IgD-negative memory B cell (primary cell): ENCODE measurements at regions not wholly inside any gene's neighbourhood (a gene's known extent, or its start where the extent isn't known, plus 50 kb on each side); places are given as distances from the start of the nearest gene placed in this dataset.

Experiments used
- H3K27ac Mint-ChIP-seq, 3 donors: one replicate each; pipeline ENCODE4 v1.8.0; 2020 to 2022; ENCODE audit warnings: mild to moderate bottlenecking in 3 of 3, mixed read lengths in 3 of 3, moderate library complexity in 1 of 3
- H3K27me3 Mint-ChIP-seq: one replicate; pipeline ENCODE4 v1.8.0; 2021; ENCODE audit warnings: mixed read lengths
- H3K36me3 Mint-ChIP-seq: one replicate; pipeline ENCODE4 v1.8.0; 2020; ENCODE audit warnings: mild to moderate bottlenecking, mixed read lengths
- H3K4me1 Mint-ChIP-seq, 3 donors: one replicate each; pipeline ENCODE4 v1.8.0; 2020 to 2022; ENCODE audit warnings: mixed read lengths in 3 of 3, mild to moderate bottlenecking in 1 of 3
- H3K4me3 Mint-ChIP-seq, 4 donors: one replicate each; pipeline ENCODE4 v1.8.0; 2020 to 2022; ENCODE audit warnings: mild to moderate bottlenecking in 4 of 4, mixed read lengths in 4 of 4, moderate library complexity in 3 of 4
- H3K9me3 Mint-ChIP-seq, 3 donors: one replicate each; pipeline ENCODE4 v1.8.0; 2020 to 2021; ENCODE audit warnings: mixed read lengths in 3 of 3, mild to moderate bottlenecking in 1 of 3

DNA sequence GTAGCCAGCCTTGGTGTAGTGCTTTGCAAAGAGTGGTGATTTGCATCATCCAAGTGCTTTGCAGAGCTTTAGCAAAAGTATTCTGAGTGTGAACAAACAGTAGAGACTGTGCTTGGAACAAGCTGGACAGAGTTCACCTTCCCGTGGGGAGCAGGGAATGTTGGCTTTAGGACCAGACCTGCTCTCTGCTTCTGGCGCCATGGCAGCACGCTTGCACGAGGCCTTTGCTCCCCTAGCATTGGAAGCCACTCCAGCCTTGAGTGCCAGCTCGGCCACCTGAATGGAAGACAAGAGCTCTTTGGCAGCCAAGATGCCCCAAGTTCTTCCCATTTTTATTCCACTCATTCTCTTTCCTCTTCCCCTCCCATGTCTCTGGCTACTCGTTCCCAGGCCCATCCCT lies 250.8 kb upstream of the OSR1 start:
- Mint-ChIP-seq H3K27me3 (no peaks in the 10 kb centered on the region), H3K4me1 (no peaks in the 10 kb centered on the region)

DNA sequence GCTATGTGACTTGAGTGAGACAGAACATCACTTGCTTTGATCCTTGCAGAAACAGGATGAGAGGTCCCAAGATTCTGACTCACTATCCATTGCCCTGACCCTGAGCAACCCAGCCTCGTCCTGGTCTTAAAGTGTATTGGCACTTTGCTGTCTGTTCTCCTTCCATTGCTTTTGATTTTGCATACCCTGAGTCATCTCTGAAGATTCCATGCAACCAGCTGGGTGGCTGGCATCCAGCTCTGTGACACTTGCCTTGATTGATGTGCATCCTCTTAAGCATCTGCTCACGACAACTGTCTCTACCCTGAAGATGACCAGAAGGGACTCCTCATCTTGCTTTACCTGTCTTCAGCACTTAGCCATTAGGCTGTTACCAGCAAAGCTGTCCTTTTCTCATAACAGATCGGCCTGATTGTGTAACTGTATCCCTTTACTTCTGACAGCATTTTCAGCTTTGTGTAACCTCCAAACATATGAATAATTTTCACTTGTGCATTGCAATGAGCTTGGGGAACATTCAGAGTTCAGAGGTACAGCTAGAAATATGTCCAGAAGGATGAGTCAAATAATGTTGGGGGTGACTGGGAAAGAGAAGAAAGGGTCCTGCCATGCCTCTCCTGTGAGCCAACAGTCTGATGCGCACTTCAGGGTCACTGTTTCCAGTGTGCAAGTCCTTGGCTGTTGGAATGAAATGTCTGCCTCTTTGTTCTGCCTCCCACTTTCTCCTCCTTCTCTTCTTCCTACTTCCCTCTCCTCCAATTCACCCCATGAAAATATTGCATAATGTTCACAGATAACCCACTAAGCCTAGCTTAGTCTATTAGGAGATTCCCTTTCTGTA lies 249.7 kb upstream of the OSR1 start:
- peaks cover 0 to 6% (median 3%) of the 10 kb centered on the region in 3 donors for H3K9me3 Mint-ChIP-seq
- H3K36me3 Mint-ChIP-seq: no peaks in the 10 kb centered on the region
- H3K27me3 Mint-ChIP-seq: no peaks in the 10 kb centered on the region
- no peak overlapping the region for H3K27ac Mint-ChIP-seq
- H3K4me3 Mint-ChIP-seq: no peak overlapping the region
- H3K4me1 Mint-ChIP-seq: no peaks in the 10 kb centered on the region

More for the DNA sequence above, 250.8 kb upstream of the OSR1 start:
- no peaks in the 10 kb centered on the region for H3K36me3 Mint-ChIP-seq
- H3K9me3 Mint-ChIP-seq: peaks cover 0 to 9% (median 7%) of the 10 kb centered on the region in 3 donors
- no peak overlapping the region for H3K27ac Mint-ChIP-seq
- no peak overlapping the region for H3K4me3 Mint-ChIP-seq

DNA sequence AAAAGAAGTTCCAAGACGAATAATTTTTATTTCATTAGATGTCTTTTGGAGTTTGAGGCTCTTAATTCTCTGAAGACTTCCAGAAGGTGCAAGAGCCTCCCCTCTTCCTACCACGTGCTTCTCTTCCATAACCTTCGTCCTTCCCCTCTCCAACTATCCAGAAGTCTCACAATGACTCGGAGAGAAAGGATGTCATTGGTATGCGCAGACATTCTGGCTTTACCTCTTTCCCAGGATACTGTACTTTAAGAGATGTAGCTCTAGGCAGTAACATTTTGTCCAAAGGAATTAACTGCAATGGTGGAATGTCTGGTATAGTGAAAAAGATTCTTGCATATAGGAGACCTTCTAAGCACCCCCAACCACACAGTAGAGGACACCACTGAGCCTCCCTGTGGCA lies 249.0 kb upstream of the OSR1 start:
- Mint-ChIP-seq H3K9me3 (peaks cover 0 to 8% (median 3%) of the 10 kb centered on the region in 3 donors), H3K27me3 (no peaks in the 10 kb centered on the region), H3K4me1 (no peaks in the 10 kb centered on the region), H3K27ac (no peak overlapping the region), H3K36me3 (no peaks in the 10 kb centered on the region), H3K4me3 (no peak overlapping the region)

DNA sequence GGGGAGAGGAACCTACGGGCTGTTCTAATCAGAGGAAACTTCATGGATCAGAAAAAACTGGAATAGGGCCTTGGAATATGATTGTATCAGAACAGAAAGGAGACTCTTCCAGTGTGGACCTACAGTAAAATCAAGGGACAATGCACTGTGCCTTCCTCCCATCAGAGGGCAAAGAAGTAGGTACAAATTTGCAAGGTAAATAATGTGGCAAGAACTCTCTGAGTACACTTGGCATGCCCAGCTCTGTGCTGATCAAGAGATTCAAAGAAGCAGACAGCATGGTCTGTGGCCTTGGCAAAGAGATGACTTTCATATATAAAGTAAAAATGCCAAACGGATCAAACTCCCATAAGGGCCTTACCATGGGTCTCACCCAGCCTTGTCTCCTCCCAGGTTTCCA lies 242.6 kb upstream of the OSR1 start:
- H3K27ac Mint-ChIP-seq: no peak overlapping the region
- no peaks in the 10 kb centered on the region for H3K4me1 Mint-ChIP-seq
- H3K9me3 Mint-ChIP-seq: peaks cover 0 to 9% (median 3%) of the 10 kb centered on the region in 3 donors
- no peaks in the 10 kb centered on the region for H3K36me3 Mint-ChIP-seq
- no peak overlapping the region for H3K4me3 Mint-ChIP-seq
- H3K27me3 Mint-ChIP-seq: no peaks in the 10 kb centered on the region

DNA sequence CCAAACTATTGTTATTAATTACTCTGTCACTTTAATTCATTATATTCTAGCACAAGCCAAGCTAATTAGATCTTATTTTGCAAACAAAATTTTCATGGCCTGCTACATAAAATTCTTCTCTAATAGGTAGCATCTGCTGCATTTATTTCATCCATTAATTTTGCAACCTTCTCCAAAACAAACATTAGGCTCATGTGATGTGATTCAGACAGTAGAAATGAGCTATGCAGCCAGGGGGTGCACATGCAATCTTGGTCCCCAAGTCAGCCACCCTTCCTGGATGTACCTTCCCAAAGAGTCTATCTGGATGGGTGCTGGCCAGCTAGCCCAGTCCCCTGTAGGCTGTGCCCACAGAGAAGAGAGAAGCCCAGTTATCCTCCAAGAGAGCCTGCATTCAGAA lies 242.1 kb upstream of the OSR1 start:
- Mint-ChIP-seq H3K27ac (no peak overlapping the region), H3K27me3 (no peaks in the 10 kb centered on the region), H3K36me3 (no peaks in the 10 kb centered on the region), H3K4me3 (no peak overlapping the region), H3K4me1 (no peaks in the 10 kb centered on the region), H3K9me3 (peaks cover 0 to 7% (median 3%) of the 10 kb centered on the region in 3 donors)

DNA sequence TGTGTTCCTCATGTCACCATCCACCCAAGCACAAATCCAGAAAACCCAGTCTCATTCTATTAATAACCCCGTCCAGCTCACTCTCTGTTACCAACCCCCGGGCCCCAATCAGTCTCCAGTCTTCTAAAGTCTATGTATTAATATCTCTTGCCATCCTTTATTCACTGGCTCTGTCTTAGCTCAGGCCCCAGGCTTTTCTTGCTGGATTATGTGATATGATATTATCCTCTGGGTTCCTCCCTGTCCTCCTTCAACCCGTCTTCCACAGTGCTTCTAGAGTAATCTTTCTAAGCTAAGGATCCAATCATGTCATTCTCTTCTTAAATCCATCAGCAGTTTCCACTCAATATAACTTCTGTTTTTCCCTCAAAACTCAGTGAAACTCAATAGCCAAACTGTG lies 240.5 kb upstream of the OSR1 start:
- peaks cover 0 to 4% (median 1%) of the 10 kb centered on the region in 3 donors for H3K9me3 Mint-ChIP-seq
- no peaks in the 10 kb centered on the region for H3K36me3 Mint-ChIP-seq
- no peak overlapping the region for H3K4me3 Mint-ChIP-seq
- no peak overlapping the region for H3K27ac Mint-ChIP-seq
- H3K27me3 Mint-ChIP-seq: no peaks in the 10 kb centered on the region
- no peaks in the 10 kb centered on the region for H3K4me1 Mint-ChIP-seq

DNA sequence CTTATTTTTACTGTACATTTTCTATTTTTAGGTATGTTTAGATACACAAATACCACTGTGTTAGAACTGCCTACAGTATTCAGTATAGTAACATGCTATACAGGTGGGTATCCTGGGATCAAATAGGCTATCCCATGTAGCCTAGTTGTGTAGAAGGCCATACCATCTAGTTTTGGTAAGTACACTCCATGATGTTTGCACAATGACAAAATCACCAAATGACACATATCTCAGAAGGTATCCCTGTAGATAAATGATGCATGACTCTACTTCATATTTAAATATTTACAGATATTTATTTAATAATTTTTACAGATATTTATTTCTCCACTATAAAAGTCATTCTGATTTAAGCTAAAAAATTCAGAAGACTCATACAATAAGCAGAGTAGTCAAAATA lies 233.8 kb upstream of the OSR1 start:
- Mint-ChIP-seq H3K4me3 (no peak overlapping the region), H3K9me3 (peaks cover 0 to 1% (median 1%) of the 10 kb centered on the region in 3 donors), H3K27ac (no peak overlapping the region), H3K27me3 (peaks cover 2% of the 10 kb centered on the region), H3K4me1 (no peaks in the 10 kb centered on the region), H3K36me3 (no peaks in the 10 kb centered on the region)

DNA sequence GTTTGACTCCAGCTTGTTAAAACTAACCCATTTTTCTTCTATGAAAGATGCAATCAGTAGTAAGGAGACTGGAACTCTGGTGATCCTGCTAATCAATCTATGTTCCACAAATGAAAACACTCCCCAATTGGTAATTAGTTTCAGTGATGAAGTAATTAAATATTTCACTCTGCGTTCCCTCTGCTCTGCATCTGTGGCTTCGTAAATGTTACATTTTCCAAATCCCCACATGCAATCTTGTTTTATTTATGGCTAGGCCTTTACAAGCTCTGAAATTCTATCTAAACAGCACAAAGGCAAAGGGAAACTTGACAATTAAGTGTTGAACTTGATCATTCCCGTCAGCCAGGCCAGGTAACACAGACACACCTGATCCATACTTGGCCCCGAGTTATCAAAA lies 231.4 kb upstream of the OSR1 start:
- no peak overlapping the region for H3K4me3 Mint-ChIP-seq
- H3K36me3 Mint-ChIP-seq: no peaks in the 10 kb centered on the region
- H3K9me3 Mint-ChIP-seq: no peaks in the 10 kb centered on the region
- H3K27me3 Mint-ChIP-seq: peaks cover 2% of the 10 kb centered on the region
- no peak overlapping the region for H3K27ac Mint-ChIP-seq
- no peaks in the 10 kb centered on the region for H3K4me1 Mint-ChIP-seq

DNA sequence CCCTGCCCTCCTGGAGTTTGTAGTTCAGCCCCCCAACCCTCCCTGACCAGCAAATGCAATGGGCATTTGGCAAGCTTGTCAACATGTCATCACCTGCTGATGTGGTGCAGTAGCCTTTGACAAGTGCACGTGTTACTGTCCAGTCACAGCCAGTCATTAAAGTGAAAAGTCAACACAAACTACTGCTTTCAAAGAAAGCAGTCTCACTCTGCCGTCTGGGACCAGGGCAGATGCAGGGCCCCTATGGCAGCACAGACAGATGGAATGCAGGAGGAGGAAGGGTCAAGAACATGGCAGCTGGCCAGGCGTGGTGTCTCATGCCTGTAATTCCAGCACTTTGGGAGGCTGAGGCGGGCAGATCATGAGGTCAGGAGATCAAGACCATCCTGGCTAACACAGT lies 222.4 kb upstream of the OSR1 start:
- peaks cover 3% of the 10 kb centered on the region for H3K27me3 Mint-ChIP-seq
- H3K4me3 Mint-ChIP-seq: no peak overlapping the region
- H3K27ac Mint-ChIP-seq: no peak overlapping the region
- no peaks in the 10 kb centered on the region for H3K4me1 Mint-ChIP-seq
- no peaks in the 10 kb centered on the region for H3K9me3 Mint-ChIP-seq
- H3K36me3 Mint-ChIP-seq: no peaks in the 10 kb centered on the region

DNA sequence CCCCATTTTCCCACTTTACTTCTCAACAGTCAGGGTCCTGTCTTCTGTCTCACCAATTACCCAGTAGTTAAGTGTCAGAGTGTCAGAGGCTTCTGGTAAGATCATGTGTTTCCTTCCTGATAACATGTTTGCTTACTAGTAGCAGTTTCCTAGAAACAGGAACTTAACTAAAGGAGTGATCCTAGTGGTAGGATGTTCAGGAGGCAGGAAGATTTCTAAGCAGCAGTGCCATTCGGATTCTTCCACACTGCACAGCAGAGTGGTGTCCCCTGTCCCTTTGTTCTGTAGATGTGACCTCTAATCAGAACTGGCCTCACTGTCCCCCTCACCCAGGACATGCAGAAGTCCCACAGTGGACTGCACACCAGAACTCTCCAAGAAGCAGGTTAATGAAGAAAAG lies 221.8 kb upstream of the OSR1 start:
- peaks cover 3% of the 10 kb centered on the region for H3K27me3 Mint-ChIP-seq
- H3K9me3 Mint-ChIP-seq: no peaks in the 10 kb centered on the region
- no peak overlapping the region for H3K27ac Mint-ChIP-seq
- H3K36me3 Mint-ChIP-seq: no peaks in the 10 kb centered on the region
- H3K4me3 Mint-ChIP-seq: no peak overlapping the region
- H3K4me1 Mint-ChIP-seq: no peaks in the 10 kb centered on the region

DNA sequence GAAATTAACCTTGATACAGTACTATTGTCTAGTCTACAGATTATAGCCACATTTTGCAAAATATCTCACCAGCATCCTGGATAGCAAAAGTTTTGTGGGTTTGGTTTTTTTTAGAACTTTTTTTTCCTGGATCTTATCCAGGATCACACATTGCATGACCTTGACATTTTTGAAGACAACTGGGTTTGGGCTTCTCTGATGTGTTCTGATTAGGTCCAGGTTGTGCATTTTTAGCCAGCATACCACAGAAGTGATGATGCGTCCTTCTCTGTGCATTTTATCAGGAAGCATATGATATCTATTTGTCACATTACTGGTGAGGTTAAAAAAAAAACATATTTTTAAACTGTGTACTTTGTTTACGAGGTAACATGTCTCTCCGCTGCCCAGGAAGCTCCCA lies 221.0 kb upstream of the OSR1 start:
- Mint-ChIP-seq H3K36me3 (no peaks in the 10 kb centered on the region), H3K27ac (no peak overlapping the region), H3K4me1 (no peaks in the 10 kb centered on the region), H3K4me3 (no peak overlapping the region), H3K9me3 (no peaks in the 10 kb centered on the region), H3K27me3 (peaks cover 3% of the 10 kb centered on the region)

DNA sequence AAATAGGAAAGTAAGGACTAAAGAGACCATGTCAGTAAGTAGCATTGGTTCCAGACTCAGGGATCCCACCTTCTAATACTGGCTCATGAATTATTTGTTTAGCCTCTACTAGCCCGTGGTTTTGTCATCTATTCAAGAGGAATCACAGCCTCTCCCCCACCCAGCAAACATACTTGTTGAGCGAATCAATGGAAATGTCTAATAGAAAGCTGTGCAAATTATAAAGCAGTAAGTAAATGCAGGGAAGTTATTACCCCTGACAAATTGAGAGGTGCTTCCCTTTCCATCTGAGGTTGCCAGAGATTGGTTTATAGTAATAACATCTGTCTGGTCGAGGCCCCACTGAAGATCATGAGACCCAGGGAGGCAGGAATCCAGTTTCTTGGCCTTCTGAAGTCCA lies 219.3 kb upstream of the OSR1 start:
- H3K27me3 Mint-ChIP-seq: peaks cover 7% of the 10 kb centered on the region
- no peak overlapping the region for H3K4me3 Mint-ChIP-seq
- no peaks in the 10 kb centered on the region for H3K9me3 Mint-ChIP-seq
- H3K36me3 Mint-ChIP-seq: no peaks in the 10 kb centered on the region
- no peak overlapping the region for H3K27ac Mint-ChIP-seq
- no peaks in the 10 kb centered on the region for H3K4me1 Mint-ChIP-seq

DNA sequence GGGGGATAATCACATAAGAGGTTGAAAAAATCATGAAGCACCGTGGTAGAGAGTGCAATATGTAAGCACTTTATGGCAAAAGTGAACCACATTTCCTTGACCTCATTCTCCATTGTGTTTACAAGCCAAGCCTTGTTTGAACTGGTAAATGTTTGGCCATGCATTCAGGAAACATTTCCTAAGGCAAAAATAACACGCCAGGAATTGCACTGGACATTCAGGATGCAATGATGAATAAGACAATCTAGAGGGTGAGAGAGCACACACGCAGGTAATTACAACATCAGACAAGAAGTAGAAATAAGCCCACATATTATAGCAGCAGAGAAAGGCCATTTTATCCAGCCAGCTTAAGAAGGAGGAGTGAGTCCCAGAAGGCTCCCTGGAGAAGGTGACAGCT lies 218.0 kb upstream of the OSR1 start:
- peaks cover 10% of the 10 kb centered on the region for H3K27me3 Mint-ChIP-seq
- no peaks in the 10 kb centered on the region for H3K36me3 Mint-ChIP-seq
- no peak overlapping the region for H3K4me3 Mint-ChIP-seq
- H3K9me3 Mint-ChIP-seq: no peaks in the 10 kb centered on the region
- H3K4me1 Mint-ChIP-seq: no peaks in the 10 kb centered on the region
- H3K27ac Mint-ChIP-seq: no peak overlapping the region

DNA sequence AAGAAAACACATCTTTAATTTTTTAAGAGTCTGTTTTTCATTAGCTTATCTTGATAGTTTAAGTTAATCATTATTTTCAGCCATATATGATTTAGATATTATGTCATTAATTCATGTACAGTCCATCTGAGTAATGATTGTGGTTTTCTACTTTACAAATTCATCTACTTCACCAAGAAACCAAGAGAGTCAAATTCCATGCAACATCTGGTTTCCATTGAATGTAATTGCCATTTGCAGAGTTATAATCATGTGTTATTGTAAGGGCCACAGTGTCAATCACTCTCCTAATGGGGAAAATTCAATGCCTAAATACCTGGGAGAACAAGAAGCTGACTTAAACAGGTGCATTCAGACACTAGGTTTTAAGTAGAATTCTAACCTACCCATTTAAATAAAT lies 217.2 kb upstream of the OSR1 start:
- Mint-ChIP-seq H3K4me1 (no peaks in the 10 kb centered on the region), H3K4me3 (no peak overlapping the region), H3K27me3 (peaks cover 7% of the 10 kb centered on the region), H3K27ac (no peak overlapping the region), H3K36me3 (no peaks in the 10 kb centered on the region), H3K9me3 (no peaks in the 10 kb centered on the region)

DNA sequence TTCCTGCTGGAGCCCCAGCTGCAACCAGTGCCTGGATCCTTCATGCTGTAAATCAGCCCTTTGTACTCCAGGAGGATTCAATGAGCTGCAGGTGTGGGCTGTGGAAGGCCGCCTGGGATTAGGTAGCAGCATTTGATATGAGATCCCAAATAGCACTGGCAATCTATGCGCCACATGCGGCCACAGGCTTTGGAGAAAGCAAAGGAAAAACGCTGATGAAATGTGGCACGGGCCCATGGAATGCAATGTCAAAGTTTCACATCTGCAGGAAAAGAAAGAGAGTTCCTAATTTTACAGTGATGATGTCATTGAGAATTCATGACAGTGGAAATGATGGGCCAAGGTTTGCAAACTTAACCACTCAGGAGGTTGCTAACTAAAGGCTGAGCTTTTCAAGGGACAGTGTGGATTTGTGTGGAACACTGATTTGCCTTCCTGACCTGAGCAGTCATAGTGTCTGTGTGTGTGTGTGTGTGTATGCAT lies 216.4 kb upstream of the OSR1 start:
- H3K4me1 Mint-ChIP-seq: no peaks in the 10 kb centered on the region
- no peak overlapping the region for H3K4me3 Mint-ChIP-seq
- H3K27ac Mint-ChIP-seq: no peak overlapping the region
- no peaks in the 10 kb centered on the region for H3K9me3 Mint-ChIP-seq
- H3K36me3 Mint-ChIP-seq: no peaks in the 10 kb centered on the region
- peaks cover 7% of the 10 kb centered on the region for H3K27me3 Mint-ChIP-seq

DNA sequence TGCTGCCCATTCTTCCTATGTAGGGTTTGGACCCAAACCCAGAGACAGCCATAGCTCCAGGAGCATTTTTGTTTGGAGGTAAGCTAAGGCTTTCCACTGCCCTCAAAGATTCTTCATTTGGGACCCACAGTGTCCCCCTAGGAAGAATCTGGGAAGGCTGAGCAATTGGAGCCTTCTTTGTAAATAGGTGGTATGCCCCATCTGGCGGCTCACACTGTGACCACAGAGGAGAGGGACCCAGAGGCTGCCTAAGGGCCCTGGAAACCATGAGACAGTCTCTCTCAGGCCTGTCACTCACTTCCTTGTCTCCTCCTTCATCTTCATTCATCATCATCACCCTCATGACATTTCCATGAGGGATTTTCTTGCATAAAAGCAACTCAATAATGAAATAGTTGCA lies 215.4 kb upstream of the OSR1 start:
- no peak overlapping the region for H3K27ac Mint-ChIP-seq
- H3K4me3 Mint-ChIP-seq: no peak overlapping the region
- H3K27me3 Mint-ChIP-seq: peaks cover 7% of the 10 kb centered on the region
- H3K4me1 Mint-ChIP-seq: no peaks in the 10 kb centered on the region
- H3K9me3 Mint-ChIP-seq: no peaks in the 10 kb centered on the region
- no peaks in the 10 kb centered on the region for H3K36me3 Mint-ChIP-seq
